GM12878 (cell line): ENCODE measurements at regions not wholly inside any gene's neighbourhood (a gene's known extent, or its start where the extent isn't known, plus 50 kb on each side); places are given as distances from the start of the nearest gene placed in this dataset.
A peak's percentile ranks its signal among the peaks of the same experiment; 100 is the strongest.

Experiments
- ATAC-seq: fragments of 200-7000 bp; cut with Tn5 transposase; 3 replicates; pipeline ENCODE4 v1.9.1; 2020; ENCODE audit warnings: mild to moderate bottlenecking, moderate library complexity
- BruUV-seq: library from RNA; stranded (reverse); fragments of 400-500 nt; replicated peaks from 2 replicates; lab custom pipeline; 2021; lab: Mats Ljungman, UMichigan
- CTCF ChIA-PET: fragments of 300-600 bp; sonication (Branson Sonifier 250); formaldehyde crosslinking; extraction: SDS; loops from one replicate; lab custom pipeline; 2021; ENCODE audit warnings: inconsistent platforms; lab: Yijun Ruan, JAX
- POLR2A ChIA-PET: fragments of 350-600 bp; formaldehyde crosslinking; extraction: SDS; loops from one replicate; lab custom pipeline; 2021; ENCODE audit warnings: inconsistent platforms; lab: Charles Lee
- RAD21 ChIA-PET: fragments of 300-600 bp; sonication (Branson Sonifier 250); formaldehyde crosslinking; loops from one replicate; lab custom pipeline; 2023; ENCODE audit warnings: antibody characterized with exemption; ENCODE audit not compliant: unreplicated experiment; lab: Charles Lee
- SMC1A ChIA-PET: fragments of 300-600 bp; sonication (Branson Sonifier 250); formaldehyde crosslinking; loops from one replicate; lab custom pipeline; 2023; ENCODE audit not compliant: unreplicated experiment, uncharacterized antibody; lab: Charles Lee
- DNase-seq: peaks from one replicate; pipeline ENCODE4 v3.0.0-alpha.2; 2011; ENCODE audit warnings: low read depth, low spot score
- FAIRE-seq: peaks from 3 replicates; lab custom pipeline; 2011; peaks lifted over from hg19 to GRCh38; lab: Jason Lieb, UNC
- H2AFZ ChIP-seq: 2 replicates; pipeline ENCODE4 v1.6.0; 2011; ENCODE audit warnings: low read depth, low read length, control low read depth; ENCODE audit not compliant: control insufficient read depth
- H3K27ac ChIP-seq: 2 replicates; pipeline ENCODE4 v1.5.1; 2011; ENCODE audit warnings: control low read depth; ENCODE audit not compliant: control insufficient read depth, insufficient read depth
- H3K27me3 ChIP-seq, 2 experiments: replicated peaks in 1 of 2; 2 replicates each; pipeline versions ENCODE4 v1.6.0 to v1.6.1; 2011; ENCODE audit warnings: low read length in 1 of 2; ENCODE audit not compliant: control insufficient read depth in 2 of 2, insufficient read depth in 2 of 2
- H3K36me3 ChIP-seq, 2 experiments: 2 replicates each; pipeline ENCODE4 v1.5.1; 2011; ENCODE audit warnings: low read length in 1 of 2; ENCODE audit not compliant: control insufficient read depth in 2 of 2, insufficient read depth in 2 of 2
- H3K4me1 ChIP-seq: 2 replicates; pipeline ENCODE4 v1.6.1; 2011; ENCODE audit warnings: mild to moderate bottlenecking, low read length, moderate library complexity, mixed read lengths; ENCODE audit not compliant: control insufficient read depth, insufficient read depth
- H3K4me2 ChIP-seq: 2 replicates; pipeline ENCODE4 v1.6.0; 2011; ENCODE audit warnings: control low read depth; ENCODE audit not compliant: control insufficient read depth, insufficient read depth
- H3K4me3 ChIP-seq: fragments of 200-600 bp; sonication (generic); 2 replicates; pipeline ENCODE4 v1.5.1; 2016
- H3K79me2 ChIP-seq: 2 replicates; pipeline ENCODE4 v1.6.0; 2011; ENCODE audit warnings: low read length; ENCODE audit not compliant: control insufficient read depth, insufficient read depth
- H3K9ac ChIP-seq: 2 replicates; pipeline ENCODE4 v1.8.0; 2011; ENCODE audit warnings: low read length, control low read depth, mixed read lengths; ENCODE audit not compliant: control insufficient read depth, insufficient read depth
- H3K9me3 ChIP-seq: replicated peaks from 3 replicates; pipeline ENCODE4 v1.5.1; 2011; ENCODE audit warnings: mild to moderate bottlenecking, low read length; ENCODE audit not compliant: control insufficient read depth, insufficient read depth
- H4K20me1 ChIP-seq: 2 replicates; pipeline ENCODE4 v1.6.0; 2011; ENCODE audit not compliant: control insufficient read depth, insufficient read depth
- DPF2 ChIP-seq: fragments of 450-650 bp; IDR thresholded peaks from 2 replicates; pipeline ENCODE4 v1.6.1; 2017; ENCODE audit warnings: mild to moderate bottlenecking
- NFIC ChIP-seq: IDR thresholded peaks from 2 replicates; pipeline ENCODE4 v1.6.1; 2012; ENCODE audit warnings: low read depth, mild to moderate bottlenecking, inconsistent platforms, low read length, moderate library complexity
- RAD21 ChIP-seq: IDR thresholded peaks from 2 replicates; pipeline ENCODE4 v1.6.1; 2011; ENCODE audit warnings: mild to moderate bottlenecking, low read depth, low read length, moderate library complexity; ENCODE audit not compliant: insufficient read depth
- USF2 ChIP-seq: IDR thresholded peaks from 2 replicates; pipeline ENCODE4 v1.6.1; 2011; ENCODE audit warnings: low read depth, low read length, improper control_type of control experiment, borderline replicate concordance
- YBX1 ChIP-seq: fragments of 450-650 bp; IDR thresholded peaks from 2 replicates; pipeline ENCODE4 v1.6.1; 2016; ENCODE audit warnings: antibody characterized with exemption
- YY1 ChIP-seq: IDR thresholded peaks from 2 replicates; pipeline ENCODE4 v1.6.1; 2011; ENCODE audit warnings: low read depth, mild to moderate bottlenecking, low read length
- ZNF592 ChIP-seq: fragments of 450-650 bp; IDR thresholded peaks from 2 replicates; pipeline ENCODE4 v1.6.1; 2017; ENCODE audit warnings: mild to moderate bottlenecking, moderate library complexity
- WGBS: methylation state at CpG from one replicate; pipeline ENCODE4 v1.1.6; 2016; ENCODE audit warnings: low lambda C conversion rate; ENCODE audit not compliant: insufficient replicate concordance, insufficient coverage; ENCODE audit errors: missing lambda C conversion rate; 5-methylcytosine and 5-hydroxymethylcytosine counted together
- in situ Hi-C: fragments of 300-500 bp; cut with MboI; formaldehyde crosslinking; loops from 9 replicates; pipeline ENCODE4 v1.14.3; 2018; ENCODE audit warnings: mixed read lengths
- intact Hi-C: fragments of 100-400 bp; cut with micrococcal nuclease; formaldehyde crosslinking; loops from one replicate; pipeline ENCODE4 v1.14.2; 2022; ENCODE audit not compliant: unreplicated experiment

- TF ChIP-seq USF2 (no peak), DPF2 (no peak)
These were observed 257.0 kb downstream of the MFSD1 start (continued) for GRCh38 chr3:159058859-159059258.

GRCh38 chr3:159059395-159059794 is 257.5 kb downstream of the MFSD1 start:
- FAIRE-seq, result no peak
- WGBS, result 43% methylated on average over 2 of the region's 2 CpGs
- in situ Hi-C loops (no loop called here), intact Hi-C loops (no loop called here)
- TF ChIP-seq ZNF592 (no peak), YBX1 (no peak), YY1 (no peak), RAD21 (0 out of 2 replicates have a peak, but pooled peaks have one; percentile 1), NFIC (no peak)
- Histone ChIP-seq H3K9me3 (no peaks in the 10 kb centered on the region), H3K4me2 (no peak overlapping the region), H3K4me3 (no peak overlapping the region), H4K20me1 (no peaks in the 10 kb centered on the region), H3K27ac (no peak overlapping the region), H3K4me1 (no peaks in the 10 kb centered on the region), H2AFZ (no peak overlapping the region), H3K27me3 (no peaks in the 10 kb centered on the region), H3K79me2 (no peaks in the 10 kb centered on the region), H3K9ac (no peak overlapping the region), H3K36me3 (no peaks in the 10 kb centered on the region)
- ChIA-PET RAD21 (no interaction called here), CTCF (interaction anchor here (1.0 to 1.7 kb wide), 3 partner anchors 11 to 213 kb away, joined by 3 to 4 read pairs (median 3); no protein-coding TSS in a partner anchor), SMC1A (interaction anchor here (0.7 kb wide), 1 partner anchor 33 kb away, joined by 3 read pairs; no protein-coding TSS in a partner anchor), POLR2A (no interaction called here)
- no TSS peak for BruUV-seq
- no peak for DNase-seq
- ATAC-seq, result no peak
